ENCODE measurements at regions not wholly inside any gene's neighbourhood (a gene's known extent, or its start where the extent isn't known, plus 50 kb on each side); places are given as distances from the start of the nearest gene placed in this dataset.

- TF ChIP-seq CTCF (conservative IDR thresholded peaks at IDR 0.05; ENCODE audit: low read length) = no peak
- no peak for TF ChIP-seq EZH2phosphoT487 (IDR thresholded peaks at IDR 0.05; ENCODE audit: borderline replicate concordance)
Measured at GRCh38 chr4:60953826-60954225, 246.3 kb upstream of the ADGRL3 start.
